ENCODE measurements at regions not wholly inside any gene's neighbourhood (a gene's known extent, or its start where the extent isn't known, plus 50 kb on each side); places are given as distances from the start of the nearest gene placed in this dataset.
"Not testable (repeated sequence)": the region's sequence is repeated elsewhere in the genome, so short reads cannot be mapped to it uniquely, and the experiment has no call there.

GRCh38 chrX:10676235-10676957, 56.0 kb upstream of the MID1 start:
- no peaks in the 10 kb centered on the region; the same call in 1 of the 2 replicates for H3K27me3 ChIP-seq (ENCODE audit: control insufficient read depth, insufficient read depth, low read length)
- peaks cover 46% of the 10 kb centered on the region for H3K4me1 ChIP-seq (ENCODE audit: control insufficient read depth, insufficient read depth, low read length)
- H3K36me3 ChIP-seq (ENCODE audit: control insufficient read depth, insufficient read depth, low read length) = no peaks in the 10 kb centered on the region
- no peak overlapping the region for H3K27ac ChIP-seq (ENCODE audit: low read depth, low read length)
- H3K4me3 ChIP-seq (ENCODE audit: low read depth, low read length) = peak overlapping the region; percentile 42; the same call in 1 of the 2 replicates
- peak overlapping the region; percentile 3 for H3K9ac ChIP-seq (ENCODE audit: low read length)
- no peaks in the 10 kb centered on the region for H3K9me3 ChIP-seq (ENCODE audit: control insufficient read depth, insufficient read depth, low read depth, low read length)

DNA sequence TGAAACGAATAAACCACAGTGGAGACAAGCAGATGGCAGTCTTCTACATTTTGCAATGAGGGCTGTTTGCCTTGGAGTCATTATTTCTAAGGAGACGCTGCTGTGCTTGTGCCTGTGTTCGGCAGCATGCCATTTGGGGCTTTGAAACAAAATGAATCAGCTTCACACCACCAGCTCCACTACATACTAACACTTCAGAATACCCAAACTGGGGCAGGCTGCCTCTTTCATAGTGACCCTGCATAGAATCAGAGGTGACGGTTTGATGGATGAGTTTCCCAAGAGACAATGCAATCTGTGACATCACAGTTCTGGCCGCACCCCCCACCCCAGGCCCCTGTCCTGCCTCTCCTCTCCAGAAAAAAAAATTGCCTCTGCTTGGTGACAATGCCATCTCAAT, 57.1 kb upstream of the MID1 start:
- no peaks in the 10 kb centered on the region for H3K9me3 ChIP-seq (ENCODE audit: control insufficient read depth, insufficient read depth, low read depth, low read length)
- no peak overlapping the region for H3K4me3 ChIP-seq (ENCODE audit: low read depth, low read length)
- no peak overlapping the region for H3K27ac ChIP-seq (ENCODE audit: low read depth, low read length)
- H3K4me1 ChIP-seq (ENCODE audit: control insufficient read depth, insufficient read depth, low read length) = peaks cover 46% of the 10 kb centered on the region
- no peak overlapping the region for H3K9ac ChIP-seq (ENCODE audit: low read length)
- H3K27me3 ChIP-seq (ENCODE audit: control insufficient read depth, insufficient read depth, low read length) = no peaks in the 10 kb centered on the region; the same call in 1 of the 2 replicates
- H3K36me3 ChIP-seq (ENCODE audit: control insufficient read depth, insufficient read depth, low read length) = no peaks in the 10 kb centered on the region

- Histone ChIP-seq H3K4me3 (ENCODE audit: low read depth, low read length) (no peak overlapping the region), H3K27me3 (ENCODE audit: control insufficient read depth, insufficient read depth, low read length) (no peaks in the 10 kb centered on the region; the same call in 1 of the 2 replicates), H3K4me1 (ENCODE audit: control insufficient read depth, insufficient read depth, low read length) (peaks cover 41% of the 10 kb centered on the region), H3K9me3 (ENCODE audit: control insufficient read depth, insufficient read depth, low read depth, low read length) (no peaks in the 10 kb centered on the region), H3K36me3 (ENCODE audit: control insufficient read depth, insufficient read depth, low read length) (no peaks in the 10 kb centered on the region), H3K27ac (ENCODE audit: low read depth, low read length) (no peak overlapping the region), H3K9ac (ENCODE audit: low read length) (no peak overlapping the region)
Measured at GRCh38 chrX:10679387-10679786, 59.0 kb upstream of the MID1 start.

DNA sequence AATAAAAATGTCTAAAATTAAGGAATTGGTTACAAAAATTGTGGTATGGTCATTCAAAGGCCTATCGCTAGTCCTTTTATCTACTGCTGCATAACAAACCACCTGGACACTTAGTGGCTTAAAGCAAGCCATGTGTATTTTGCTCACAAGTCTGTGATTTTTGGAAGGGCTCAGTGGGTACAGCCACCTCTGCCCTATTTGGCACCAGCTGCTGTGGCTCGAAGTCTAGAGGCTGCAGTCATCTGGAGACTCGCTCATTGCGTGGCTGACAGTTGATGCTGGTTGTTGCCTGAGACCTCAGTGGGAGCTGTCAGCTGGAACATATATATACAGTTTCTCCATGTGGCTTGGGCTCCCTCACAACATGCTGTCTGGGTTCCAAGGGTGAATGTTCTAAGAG, 60.8 kb upstream of the MID1 start:
- H3K9me3 ChIP-seq (ENCODE audit: control insufficient read depth, insufficient read depth, low read depth, low read length) = no peaks in the 10 kb centered on the region

GRCh38 chrX:10683631-10684030, 63.2 kb upstream of the MID1 start:
- not testable (repeated sequence) for H3K9me3 ChIP-seq (ENCODE audit: control insufficient read depth, insufficient read depth, low read depth, low read length); H3K4me3 ChIP-seq (ENCODE audit: low read depth, low read length); H3K9ac ChIP-seq (ENCODE audit: low read length); H3K27me3 ChIP-seq (ENCODE audit: control insufficient read depth, insufficient read depth, low read length); H3K36me3 ChIP-seq (ENCODE audit: control insufficient read depth, insufficient read depth, low read length); H3K27ac ChIP-seq (ENCODE audit: low read depth, low read length)
- H3K4me1 ChIP-seq (ENCODE audit: control insufficient read depth, insufficient read depth, low read length) = peaks cover 13% of the 10 kb centered on the region

More for the DNA sequence above, 60.8 kb upstream of the MID1 start:
- Histone ChIP-seq H3K27me3 (ENCODE audit: control insufficient read depth, insufficient read depth, low read length) (no peaks in the 10 kb centered on the region; the same call in 1 of the 2 replicates), H3K36me3 (ENCODE audit: control insufficient read depth, insufficient read depth, low read length) (no peaks in the 10 kb centered on the region), H3K9ac (ENCODE audit: low read length) (no peak overlapping the region), H3K4me3 (ENCODE audit: low read depth, low read length) (no peak overlapping the region), H3K4me1 (ENCODE audit: control insufficient read depth, insufficient read depth, low read length) (peaks cover 27% of the 10 kb centered on the region), H3K27ac (ENCODE audit: low read depth, low read length) (no peak overlapping the region)

- H3K27ac ChIP-seq (ENCODE audit: low read depth, low read length) = no peak overlapping the region
- H3K27me3 ChIP-seq (ENCODE audit: control insufficient read depth, insufficient read depth, low read length) = no peaks in the 10 kb centered on the region; the same call in 1 of the 2 replicates
- H3K4me3 ChIP-seq (ENCODE audit: low read depth, low read length) = no peak overlapping the region
- H3K4me1 ChIP-seq (ENCODE audit: control insufficient read depth, insufficient read depth, low read length) = no peaks in the 10 kb centered on the region
- no peak overlapping the region for H3K9ac ChIP-seq (ENCODE audit: low read length)
- H3K36me3 ChIP-seq (ENCODE audit: control insufficient read depth, insufficient read depth, low read length) = no peaks in the 10 kb centered on the region
- peaks cover 8% of the 10 kb centered on the region for H3K9me3 ChIP-seq (ENCODE audit: control insufficient read depth, insufficient read depth, low read depth, low read length)
Measured at GRCh38 chrX:10685923-10686595, 65.7 kb upstream of the MID1 start.

DNA sequence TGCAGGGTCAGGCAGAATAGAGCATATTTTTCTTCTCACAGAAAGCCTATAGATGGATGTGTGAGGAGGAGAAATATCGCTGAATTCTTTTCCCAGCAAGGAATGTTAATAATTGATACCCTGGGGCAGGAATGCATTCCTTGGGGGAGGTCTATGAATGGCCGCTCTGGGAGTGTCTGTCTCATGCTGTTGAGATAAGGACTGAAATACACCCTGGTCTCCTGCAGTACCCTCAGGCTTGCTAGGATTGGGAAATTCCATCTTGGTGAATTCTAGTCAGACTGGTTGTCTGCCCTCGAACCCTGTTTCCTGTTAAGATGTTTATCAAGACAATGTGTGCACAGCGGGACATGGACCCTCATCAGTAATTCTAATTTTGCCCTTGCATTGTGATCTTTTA, 71.4 kb upstream of the MID1 start:
- not testable (repeated sequence) for H3K9ac ChIP-seq (ENCODE audit: low read length); H3K4me1 ChIP-seq (ENCODE audit: control insufficient read depth, insufficient read depth, low read length); H3K4me3 ChIP-seq (ENCODE audit: low read depth, low read length); H3K27ac ChIP-seq (ENCODE audit: low read depth, low read length); H3K27me3 ChIP-seq (ENCODE audit: control insufficient read depth, insufficient read depth, low read length); H3K36me3 ChIP-seq (ENCODE audit: control insufficient read depth, insufficient read depth, low read length)
- H3K9me3 ChIP-seq (ENCODE audit: control insufficient read depth, insufficient read depth, low read depth, low read length) = peaks cover 32% of the 10 kb centered on the region

DNA sequence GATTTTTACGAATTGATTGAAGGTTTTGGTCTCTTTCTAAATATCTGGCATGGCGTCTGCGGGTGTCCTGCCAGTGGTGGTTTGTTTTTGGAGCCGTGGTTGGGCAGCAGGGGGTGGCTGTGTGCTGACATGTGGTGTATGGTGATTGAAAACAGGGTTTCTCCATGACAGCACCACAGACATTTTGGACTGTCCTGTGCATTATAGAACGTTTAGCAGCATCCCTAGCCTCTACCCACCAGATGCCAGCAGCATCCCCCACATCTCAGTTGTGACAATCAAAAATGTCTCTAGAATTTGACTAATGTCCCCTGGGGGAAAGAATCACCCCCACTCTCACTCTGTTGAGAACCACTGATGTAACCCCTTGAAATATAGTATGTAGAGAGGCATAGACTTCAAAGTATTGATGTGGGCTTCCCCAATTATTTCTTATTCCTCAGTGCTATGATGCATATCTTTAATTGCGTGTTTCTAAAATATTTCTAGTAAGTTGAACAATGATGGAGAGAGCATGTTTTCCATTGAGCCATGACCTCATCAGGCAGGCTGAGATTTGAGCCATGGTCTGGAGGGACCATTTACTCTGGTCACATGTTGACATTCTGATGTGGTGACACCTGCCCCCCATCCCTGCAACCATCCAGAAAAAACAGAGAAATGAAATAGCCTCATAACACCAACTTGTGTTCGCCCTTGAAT, 77.4 kb upstream of the MID1 start:
- Histone ChIP-seq H3K9me3 (ENCODE audit: control insufficient read depth, insufficient read depth, low read depth, low read length) (peaks cover 12% of the 10 kb centered on the region), H3K9ac (ENCODE audit: low read length) (no peak overlapping the region), H3K27ac (ENCODE audit: low read depth, low read length) (no peak overlapping the region), H3K36me3 (ENCODE audit: control insufficient read depth, insufficient read depth, low read length) (no peaks in the 10 kb centered on the region), H3K27me3 (ENCODE audit: control insufficient read depth, insufficient read depth, low read length) (no peaks in the 10 kb centered on the region; the same call in 1 of the 2 replicates), H3K4me3 (ENCODE audit: low read depth, low read length) (no peak overlapping the region), H3K4me1 (ENCODE audit: control insufficient read depth, insufficient read depth, low read length) (0 out of 2 replicates have a peak, but pooled peaks cover 4% of the 10 kb centered on the region)

- Histone ChIP-seq H3K9ac (ENCODE audit: low read length) (no peak overlapping the region), H3K36me3 (ENCODE audit: control insufficient read depth, insufficient read depth, low read length) (no peaks in the 10 kb centered on the region), H3K4me3 (ENCODE audit: low read depth, low read length) (no peak overlapping the region), H3K27ac (ENCODE audit: low read depth, low read length) (no peak overlapping the region), H3K4me1 (ENCODE audit: control insufficient read depth, insufficient read depth, low read length) (0 out of 2 replicates have a peak, but pooled peaks cover 4% of the 10 kb centered on the region), H3K27me3 (ENCODE audit: control insufficient read depth, insufficient read depth, low read length) (no peaks in the 10 kb centered on the region; the same call in 1 of the 2 replicates), H3K9me3 (ENCODE audit: control insufficient read depth, insufficient read depth, low read depth, low read length) (peaks cover 8% of the 10 kb centered on the region; the same call in 1 of the 2 replicates)
Measured at GRCh38 chrX:10698318-10698640, 77.9 kb upstream of the MID1 start.

DNA sequence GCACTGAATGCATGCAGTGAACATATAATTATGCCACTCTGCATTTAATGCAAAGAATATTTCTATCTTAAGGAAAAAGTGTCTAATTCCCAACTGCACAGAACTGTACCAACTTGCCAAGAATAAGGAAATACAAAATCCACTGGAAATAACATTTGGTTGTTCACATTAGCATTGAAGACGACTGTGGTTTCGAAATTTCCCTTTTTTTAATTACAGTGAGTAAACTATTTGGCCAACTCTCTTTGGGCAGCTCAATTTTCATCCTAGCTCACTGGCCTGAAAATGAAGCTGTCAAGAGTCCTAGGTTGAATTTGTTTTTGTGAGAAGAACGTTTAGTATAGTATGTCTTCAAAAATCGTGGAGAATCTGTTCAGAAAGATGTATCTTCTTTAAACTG, 81.6 kb upstream of the MID1 start:
- Histone ChIP-seq H3K36me3 (ENCODE audit: control insufficient read depth, insufficient read depth, low read length) (no peaks in the 10 kb centered on the region), H3K27ac (ENCODE audit: low read depth, low read length) (no peak overlapping the region), H3K4me3 (ENCODE audit: low read depth, low read length) (no peak overlapping the region), H3K9me3 (ENCODE audit: control insufficient read depth, insufficient read depth, low read depth, low read length) (no peaks in the 10 kb centered on the region), H3K4me1 (ENCODE audit: control insufficient read depth, insufficient read depth, low read length) (0 out of 2 replicates have a peak, but pooled peaks cover 4% of the 10 kb centered on the region), H3K27me3 (ENCODE audit: control insufficient read depth, insufficient read depth, low read length) (no peaks in the 10 kb centered on the region), H3K9ac (ENCODE audit: low read length) (no peak overlapping the region)

- H3K27me3 ChIP-seq (ENCODE audit: control insufficient read depth, insufficient read depth, low read length); H3K4me1 ChIP-seq (ENCODE audit: control insufficient read depth, insufficient read depth, low read length); H3K9me3 ChIP-seq (ENCODE audit: control insufficient read depth, insufficient read depth, low read depth, low read length); H3K4me3 ChIP-seq (ENCODE audit: low read depth, low read length); H3K27ac ChIP-seq (ENCODE audit: low read depth, low read length); H3K36me3 ChIP-seq (ENCODE audit: control insufficient read depth, insufficient read depth, low read length); H3K9ac ChIP-seq (ENCODE audit: low read length): not testable (repeated sequence)
Measured at GRCh38 chrX:10706342-10706741, 86.0 kb upstream of the MID1 start.

Data from HUES6 (cell line).